Activated CD4-positive, CD25-positive, alpha-beta regulatory T cell (primary cell): ENCODE measurements at regions not wholly inside any gene's neighbourhood (a gene's known extent, or its start where the extent isn't known, plus 50 kb on each side); places are given as distances from the start of the nearest gene placed in this dataset.
"Not testable (repeated sequence)": the region's sequence is repeated elsewhere in the genome, so short reads cannot be mapped to it uniquely, and the experiment has no call there.

Experiments used
- DNase-seq, 4 experiments: peaks; one replicate each; lab custom pipeline; 2025; lab: John Stamatoyannopoulos, UW

- no peak for DNase-seq
Observed at GRCh38 chr20:56724241-56724757, 95.2 kb downstream of the TFAP2C start.

DNA sequence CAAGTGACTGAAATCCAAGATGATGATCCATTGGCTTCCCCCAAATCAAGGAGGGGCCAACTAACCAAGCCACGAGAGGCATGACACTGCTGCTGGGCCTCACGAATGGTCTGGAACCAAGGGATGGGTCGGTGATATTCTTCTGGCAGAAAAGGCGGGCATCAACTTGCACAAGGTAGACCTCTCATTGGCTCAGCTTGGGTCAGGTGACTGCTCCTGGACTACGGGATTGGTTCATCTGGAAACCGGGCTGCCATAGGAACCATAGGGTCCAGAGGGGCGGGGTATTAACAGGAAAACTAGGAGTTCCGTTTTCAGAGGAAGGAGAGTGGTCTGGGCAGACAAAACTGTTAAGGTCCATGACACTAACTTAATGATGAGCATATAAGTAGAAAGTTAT lies 100.9 kb downstream of the TFAP2C start:
- no peak for DNase-seq

- DNase-seq: no peak
Observed at GRCh38 chr20:56730996-56731395, 101.9 kb downstream of the TFAP2C start.

- DNase-seq: no peak
Observed at GRCh38 chr20:56731476-56731875, 102.4 kb downstream of the TFAP2C start.

DNA sequence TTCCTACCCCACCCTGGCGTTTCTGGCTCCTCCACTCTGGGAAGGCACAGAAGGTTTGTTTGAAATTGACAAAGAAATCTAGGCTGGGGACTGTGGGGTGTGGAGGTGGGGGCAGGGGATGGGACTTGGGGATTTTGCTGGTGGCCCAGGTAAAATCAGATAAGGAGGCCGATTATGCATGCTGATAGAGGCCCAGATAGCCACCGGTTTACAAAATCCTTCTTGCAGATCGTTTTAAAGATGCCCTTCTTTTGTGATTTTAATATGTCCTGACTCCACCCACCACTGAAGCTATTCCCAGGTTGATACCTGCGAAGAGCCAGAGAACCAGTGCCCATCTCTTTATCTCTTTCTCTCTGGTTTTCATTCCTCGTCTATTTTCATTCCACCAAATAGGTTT lies 104.9 kb downstream of the TFAP2C start:
- no peak for DNase-seq

- no peak for DNase-seq
Observed at GRCh38 chr20:56735084-56735642, 106.1 kb downstream of the TFAP2C start.

- no peak for DNase-seq
Observed at GRCh38 chr20:56736285-56736857, 107.3 kb downstream of the TFAP2C start.

GRCh38 chr20:56744325-56744821 lies 115.3 kb downstream of the TFAP2C start:
- not testable (repeated sequence) for DNase-seq

GRCh38 chr20:56748476-56749377 lies 119.6 kb downstream of the TFAP2C start:
- no peak for DNase-seq

DNA sequence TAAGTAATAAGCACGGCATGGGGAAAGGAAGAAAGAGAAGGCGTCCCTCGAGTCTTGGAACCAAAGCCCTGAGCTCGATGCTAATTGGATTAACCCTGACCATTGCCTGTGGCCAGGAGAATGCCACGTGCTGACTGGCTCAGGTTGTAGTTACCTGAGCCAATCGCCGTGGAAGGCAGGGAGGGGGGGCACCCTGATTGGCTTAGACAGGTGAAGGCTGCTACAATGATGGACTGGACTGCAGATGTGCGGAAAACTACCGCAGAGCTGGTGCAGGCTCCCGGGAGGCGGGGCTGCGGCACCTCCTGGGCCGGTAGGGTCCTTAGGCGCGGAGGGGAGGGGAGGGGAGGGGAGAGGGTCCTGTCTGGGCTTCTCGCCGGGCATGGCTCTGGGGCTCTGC lies 121.3 kb downstream of the TFAP2C start:
- no peak for DNase-seq

GRCh38 chr20:56752274-56752673 lies 123.2 kb downstream of the TFAP2C start:
- no peak for DNase-seq

GRCh38 chr20:56755201-56755600 lies 126.1 kb downstream of the TFAP2C start:
- no peak for DNase-seq

GRCh38 chr20:56756658-56757057 lies 127.6 kb downstream of the TFAP2C start:
- DNase-seq: not testable (repeated sequence)

GRCh38 chr20:56758706-56759105 lies 129.6 kb downstream of the TFAP2C start:
- DNase-seq: no peak

DNA sequence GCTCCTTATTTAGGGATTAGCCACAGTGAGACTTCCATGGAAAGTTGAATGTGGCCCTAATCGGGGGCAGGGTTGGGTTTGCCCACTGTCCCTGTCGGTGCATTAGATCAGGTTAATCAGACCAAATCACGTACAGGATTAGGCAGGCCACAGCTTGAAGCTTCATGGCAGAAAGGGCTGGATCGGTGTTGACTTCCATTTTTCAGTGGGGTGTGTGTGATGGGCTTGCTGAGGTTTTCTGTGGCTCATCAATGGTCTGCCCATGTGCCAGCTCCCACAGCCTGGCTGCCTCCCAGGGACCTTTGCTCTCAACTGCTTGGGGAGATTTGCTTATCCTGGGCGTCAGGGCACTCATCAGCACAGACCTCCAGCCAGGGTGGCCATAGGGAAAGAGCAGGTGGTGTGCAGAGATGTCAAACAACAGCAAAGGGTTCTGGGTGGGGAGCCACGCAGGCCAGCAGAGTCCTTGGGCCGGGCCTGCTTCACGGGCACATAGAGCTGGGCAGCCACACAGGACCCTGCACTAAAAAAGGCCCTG lies 130.7 kb downstream of the TFAP2C start:
- DNase-seq: no peak

DNA sequence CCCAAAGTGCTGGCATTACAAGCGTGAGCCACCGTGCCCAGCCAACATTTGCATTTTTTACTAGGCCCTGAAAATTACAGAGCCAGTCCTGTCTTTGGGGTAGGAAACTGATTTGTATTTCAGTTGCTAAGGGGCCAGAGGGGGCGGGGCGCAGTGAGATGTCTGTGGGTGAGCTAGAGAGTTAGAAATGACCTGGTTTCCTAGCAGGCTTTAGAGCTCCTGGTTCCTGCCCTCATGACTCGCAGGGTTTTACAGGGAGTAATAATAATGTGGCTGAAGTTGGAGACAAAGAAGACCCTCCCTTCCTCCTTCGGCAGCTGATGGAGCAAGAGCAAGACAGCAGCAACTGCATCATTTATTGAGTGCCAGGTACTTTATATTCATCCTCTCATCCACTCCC lies 131.5 kb downstream of the TFAP2C start:
- no peak for DNase-seq

GRCh38 chr20:56761393-56761792 lies 132.3 kb downstream of the TFAP2C start:
- DNase-seq: no peak

DNA sequence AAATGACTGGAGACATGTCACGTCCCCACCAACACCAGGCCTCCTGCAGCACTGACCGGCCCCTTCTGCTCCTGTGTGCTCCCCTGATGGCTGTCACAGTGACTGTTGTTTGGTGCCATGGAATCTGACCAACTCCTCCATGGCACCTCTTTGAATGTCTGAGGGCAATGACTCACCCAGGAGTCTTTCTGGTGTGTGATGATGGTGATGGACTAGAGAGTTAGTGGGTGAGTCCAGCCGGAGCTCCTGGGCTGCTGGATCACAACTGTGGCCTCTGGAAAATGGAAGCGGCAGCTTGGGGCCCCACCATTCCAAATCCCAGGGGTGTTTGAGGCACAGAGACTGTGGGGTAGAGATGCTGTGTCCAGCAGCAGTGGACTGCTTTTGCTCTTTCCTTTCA lies 133.3 kb downstream of the TFAP2C start:
- no peak for DNase-seq

GRCh38 chr20:56762829-56763228 lies 133.7 kb downstream of the TFAP2C start:
- no peak for DNase-seq

DNA sequence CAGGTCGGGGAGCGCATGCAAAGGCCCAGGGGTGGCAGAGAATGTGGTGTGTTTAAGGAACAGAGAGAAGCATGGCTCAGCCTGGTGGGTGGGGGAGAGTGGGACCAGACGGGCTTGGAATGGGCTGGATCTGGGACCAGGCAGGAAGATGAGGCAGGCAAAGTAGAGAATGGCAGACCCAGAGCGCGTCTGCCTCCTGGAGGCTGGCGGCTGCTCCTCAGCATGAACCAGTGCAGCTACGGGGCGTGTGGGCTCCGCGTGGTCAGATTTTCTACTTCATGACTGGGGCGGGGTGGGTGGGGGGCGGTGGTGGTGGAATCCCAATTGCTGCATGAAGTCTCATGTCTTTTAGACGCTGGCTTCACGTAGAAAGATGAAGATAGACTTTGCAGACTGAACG lies 135.6 kb downstream of the TFAP2C start:
- no peak for DNase-seq

DNA sequence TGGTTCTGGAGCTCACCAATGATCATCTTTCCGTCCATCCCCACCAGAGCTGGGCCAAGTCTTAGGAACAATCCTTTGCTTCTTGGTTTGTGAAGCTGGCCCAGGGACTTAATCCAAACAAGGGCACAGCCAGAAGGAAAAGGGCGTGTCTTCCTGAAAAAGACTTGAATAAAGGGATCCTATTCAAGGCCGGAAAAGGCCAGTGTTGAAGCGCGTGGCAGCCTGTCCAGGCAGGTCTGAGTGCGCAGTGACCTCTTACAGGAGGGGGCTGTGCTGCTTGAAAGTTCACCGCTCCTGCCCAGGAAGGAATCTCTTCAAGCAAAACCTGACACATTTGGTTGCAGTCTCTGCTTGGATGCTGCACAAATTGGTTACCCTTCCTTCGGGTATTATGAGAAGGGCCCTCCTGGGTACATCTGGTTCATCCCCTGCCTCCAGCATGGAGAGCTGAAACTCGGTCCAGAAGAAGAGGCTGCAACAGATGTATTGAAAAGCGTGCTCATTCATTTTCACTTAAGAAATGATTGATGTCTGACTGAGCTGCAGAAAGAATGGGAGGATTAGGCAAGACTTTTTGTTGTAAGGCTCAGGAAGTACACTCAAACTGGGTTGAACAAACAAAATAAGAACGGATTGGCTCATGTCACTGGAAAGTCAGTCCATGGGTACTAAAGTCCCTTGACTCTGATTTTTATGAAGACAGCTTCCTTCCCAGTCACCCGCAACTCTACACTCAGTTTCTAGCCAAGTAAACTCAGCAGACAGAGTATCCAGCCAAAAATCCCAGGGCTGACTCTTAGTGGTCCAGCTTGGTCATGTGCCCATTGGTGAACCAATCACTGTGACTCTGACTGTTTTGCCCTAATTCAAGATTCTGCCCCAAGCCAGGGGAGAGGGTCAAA lies 136.3 kb downstream of the TFAP2C start:
- no peak for DNase-seq

DNA sequence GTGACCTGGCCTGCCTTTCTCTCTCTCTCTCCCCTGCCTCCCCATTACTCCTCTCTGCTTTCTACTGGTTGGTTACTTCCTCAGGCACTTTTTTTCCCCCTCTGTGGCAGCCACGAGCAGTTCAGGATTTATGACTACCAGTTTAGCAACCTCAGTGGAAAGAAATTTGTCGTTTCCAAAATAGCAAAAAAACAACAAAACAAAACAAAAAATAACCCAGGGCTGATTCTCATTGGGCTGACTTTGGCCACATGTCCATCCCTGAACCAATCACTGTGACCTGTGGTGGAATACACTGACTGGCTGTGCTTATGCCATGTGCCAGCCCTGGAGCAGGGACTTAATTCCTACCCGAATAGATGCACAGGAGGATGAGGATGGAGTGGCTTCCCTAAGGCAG lies 137.4 kb downstream of the TFAP2C start:
- no peak for DNase-seq
